ENCODE measurements at regions not wholly inside any gene's neighbourhood (a gene's known extent, or its start where the extent isn't known, plus 50 kb on each side); places are given as distances from the start of the nearest gene placed in this dataset.
A peak's percentile ranks its signal among the peaks of the same experiment; 100 is the strongest.

DNA sequence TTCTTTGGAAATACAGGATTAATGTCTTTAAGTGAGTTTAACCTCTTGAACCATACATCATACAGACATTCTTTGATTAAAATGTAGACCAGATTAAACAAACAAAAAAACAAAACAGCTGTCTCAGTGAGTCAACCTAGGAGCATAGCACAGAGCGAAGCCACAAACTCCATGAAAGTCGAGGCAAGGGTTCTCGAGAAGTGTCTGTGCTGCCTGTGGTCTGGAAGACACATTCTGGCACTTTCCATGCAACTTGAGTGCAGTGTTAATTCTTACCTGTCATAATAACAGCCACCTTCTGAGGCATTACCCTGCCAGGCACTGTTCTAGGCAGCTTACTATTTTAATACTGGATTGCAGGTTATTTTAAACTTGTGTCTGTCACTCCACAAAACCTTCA is 435.5 kb upstream of the MMADHC start:
- DNase-seq: peak in 2 of 3 donors; percentile 39 to 69
- Histone ChIP-seq H3K36me3 (ENCODE audit: control insufficient read depth in 4 of 4, insufficient read depth in 4 of 4, low read length in 3 of 4) (no peaks in the 10 kb centered on the region), H3K4me1 (ENCODE audit: control extremely low read depth in 1 of 4, control insufficient read depth in 4 of 4, insufficient read depth in 4 of 4, low read length in 3 of 4) (peaks cover 0 to 5% (median 0%) of the 10 kb centered on the region in 4 experiments), H3K9me3 (ENCODE audit: control extremely low read depth in 1 of 5, control insufficient read depth in 4 of 5, insufficient read depth in 2 of 5, low read depth in 1 of 5, low read length in 4 of 5) (no peaks in the 10 kb centered on the region), H3K4me3 (ENCODE audit: control insufficient read depth in 1 of 7, extremely low read depth in 1 of 7, insufficient read depth in 4 of 7, low read depth in 2 of 7, low read length in 6 of 7) (no peak overlapping the region), H3K27me3 (replicated peaks in 2 of 5; ENCODE audit: control insufficient read depth in 4 of 5, insufficient read depth in 5 of 5, low read length in 4 of 5) (no peaks in the 10 kb centered on the region), H3K27ac (ENCODE audit: insufficient read depth in 1 of 2, low read depth in 1 of 2, low read length in 2 of 2, poor library complexity in 1 of 2, severe bottlenecking in 2 of 2) (no peak overlapping the region)
- WGBS (ENCODE audit: insufficient coverage): 87% methylated on average over 3 of the region's 3 CpGs
- POLR2A ChIA-PET: no interaction called here
- CTCF ChIA-PET: no interaction called here

DNA sequence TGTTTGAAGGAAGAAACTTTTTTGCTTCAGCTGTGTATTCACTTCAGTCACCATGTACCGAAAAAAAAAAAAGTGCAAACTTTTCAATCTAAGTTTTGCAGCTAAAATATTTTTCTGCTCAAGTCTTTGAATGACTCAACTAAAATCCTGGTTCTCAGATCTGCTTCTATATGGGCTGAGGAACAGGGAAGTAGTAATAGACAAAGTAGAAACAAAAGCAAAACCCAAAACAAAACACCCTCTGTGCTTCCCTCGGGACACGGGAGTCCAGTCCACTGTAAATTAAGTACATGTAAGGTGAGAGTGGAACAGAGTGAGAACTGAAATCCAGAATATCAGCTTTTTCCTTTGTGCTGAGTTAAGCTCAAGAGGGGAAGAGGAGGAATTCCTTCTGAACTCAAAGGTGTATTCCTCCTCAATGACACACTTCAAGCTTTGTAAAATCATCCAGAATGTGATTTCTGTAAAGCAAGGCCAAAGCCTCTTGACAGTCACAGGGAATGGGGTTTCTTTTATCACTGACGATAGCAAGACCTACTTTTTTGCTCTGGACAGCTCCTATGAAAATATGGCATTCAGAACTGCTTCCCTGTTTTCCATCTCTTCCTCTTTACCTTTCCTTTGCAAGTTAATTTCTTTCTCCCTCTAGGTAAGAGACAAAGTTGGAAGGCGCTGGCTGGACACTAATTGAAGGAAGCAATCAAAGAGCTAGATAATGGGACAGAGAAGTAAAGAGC is 433.5 kb upstream of the MMADHC start:
- POLR2A ChIA-PET: no interaction called here
- 74% methylated on average over 2 of the region's 5 CpGs for WGBS (ENCODE audit: insufficient coverage)
- Histone ChIP-seq H3K4me3 (ENCODE audit: control insufficient read depth in 1 of 7, extremely low read depth in 1 of 7, insufficient read depth in 4 of 7, low read depth in 2 of 7, low read length in 6 of 7) (no peak overlapping the region), H3K27ac (ENCODE audit: insufficient read depth in 1 of 2, low read depth in 1 of 2, low read length in 2 of 2, poor library complexity in 1 of 2, severe bottlenecking in 2 of 2) (no peak overlapping the region), H3K27me3 (replicated peaks in 2 of 5; ENCODE audit: control insufficient read depth in 4 of 5, insufficient read depth in 5 of 5, low read length in 4 of 5) (no peaks in the 10 kb centered on the region), H3K9me3 (ENCODE audit: control extremely low read depth in 1 of 5, control insufficient read depth in 4 of 5, insufficient read depth in 2 of 5, low read depth in 1 of 5, low read length in 4 of 5) (no peaks in the 10 kb centered on the region), H3K36me3 (ENCODE audit: control insufficient read depth in 4 of 4, insufficient read depth in 4 of 4, low read length in 3 of 4) (no peaks in the 10 kb centered on the region), H3K4me1 (ENCODE audit: control extremely low read depth in 1 of 4, control insufficient read depth in 4 of 4, insufficient read depth in 4 of 4, low read length in 3 of 4) (no peaks in the 10 kb centered on the region)
- CTCF ChIA-PET: no interaction called here
- no peak for DNase-seq

GRCh38 chr2:150020221-150020620 is 432.6 kb upstream of the MMADHC start:
- DNase-seq: no peak
- no CpG with 5 or more reads among the region's 1 CpG for WGBS (ENCODE audit: insufficient coverage)
- CTCF ChIA-PET: no interaction called here
- Histone ChIP-seq H3K9me3 (ENCODE audit: control extremely low read depth in 1 of 5, control insufficient read depth in 4 of 5, insufficient read depth in 2 of 5, low read depth in 1 of 5, low read length in 4 of 5) (peaks cover 0 to 2% (median 0%) of the 10 kb centered on the region in 5 experiments), H3K4me1 (ENCODE audit: control extremely low read depth in 1 of 4, control insufficient read depth in 4 of 4, insufficient read depth in 4 of 4, low read length in 3 of 4) (no peaks in the 10 kb centered on the region), H3K36me3 (ENCODE audit: control insufficient read depth in 4 of 4, insufficient read depth in 4 of 4, low read length in 3 of 4) (no peaks in the 10 kb centered on the region), H3K27me3 (replicated peaks in 2 of 5; ENCODE audit: control insufficient read depth in 4 of 5, insufficient read depth in 5 of 5, low read length in 4 of 5) (no peaks in the 10 kb centered on the region), H3K4me3 (ENCODE audit: control insufficient read depth in 1 of 7, extremely low read depth in 1 of 7, insufficient read depth in 4 of 7, low read depth in 2 of 7, low read length in 6 of 7) (no peak overlapping the region), H3K27ac (ENCODE audit: insufficient read depth in 1 of 2, low read depth in 1 of 2, low read length in 2 of 2, poor library complexity in 1 of 2, severe bottlenecking in 2 of 2) (no peak overlapping the region)
- POLR2A ChIA-PET: no interaction called here

- CTCF ChIA-PET: no interaction called here
These were observed 431.5 kb upstream of the MMADHC start for GRCh38 chr2:150019063-150019462.

GRCh38 chr2:150012986-150013385 is 425.4 kb upstream of the MMADHC start:
- H3K9me3 ChIP-seq (ENCODE audit: control extremely low read depth in 1 of 5, control insufficient read depth in 4 of 5, insufficient read depth in 2 of 5, low read depth in 1 of 5, low read length in 4 of 5): peaks cover 0 to 2% (median 0%) of the 10 kb centered on the region in 5 experiments
- POLR2A ChIA-PET: no interaction called here
- no peaks in the 10 kb centered on the region for H3K4me1 ChIP-seq (ENCODE audit: control extremely low read depth in 1 of 4, control insufficient read depth in 4 of 4, insufficient read depth in 4 of 4, low read length in 3 of 4)
- CTCF ChIA-PET: no interaction called here
- no CpG with 5 or more reads among the region's 1 CpG for WGBS (ENCODE audit: insufficient coverage)
- no peak for DNase-seq
- H3K4me3 ChIP-seq (ENCODE audit: control insufficient read depth in 1 of 7, extremely low read depth in 1 of 7, insufficient read depth in 4 of 7, low read depth in 2 of 7, low read length in 6 of 7): no peak overlapping the region
- no peak overlapping the region for H3K27ac ChIP-seq (ENCODE audit: insufficient read depth in 1 of 2, low read depth in 1 of 2, low read length in 2 of 2, poor library complexity in 1 of 2, severe bottlenecking in 2 of 2)
- no peaks in the 10 kb centered on the region for H3K27me3 ChIP-seq (replicated peaks in 2 of 5; ENCODE audit: control insufficient read depth in 4 of 5, insufficient read depth in 5 of 5, low read length in 4 of 5)
- no peaks in the 10 kb centered on the region for H3K36me3 ChIP-seq (ENCODE audit: control insufficient read depth in 4 of 4, insufficient read depth in 4 of 4, low read length in 3 of 4)

More at GRCh38 chr2:150019063-150019462, 431.5 kb upstream of the MMADHC start:
- H3K9me3 ChIP-seq (ENCODE audit: control extremely low read depth in 1 of 5, control insufficient read depth in 4 of 5, insufficient read depth in 2 of 5, low read depth in 1 of 5, low read length in 4 of 5): peaks cover 0 to 2% (median 0%) of the 10 kb centered on the region in 5 experiments
- DNase-seq: no peak
- 100% methylated on average over 2 of the region's 3 CpGs for WGBS (ENCODE audit: insufficient coverage)
- H3K4me1 ChIP-seq (ENCODE audit: control extremely low read depth in 1 of 4, control insufficient read depth in 4 of 4, insufficient read depth in 4 of 4, low read length in 3 of 4): no peaks in the 10 kb centered on the region
- H3K4me3 ChIP-seq (ENCODE audit: control insufficient read depth in 1 of 7, extremely low read depth in 1 of 7, insufficient read depth in 4 of 7, low read depth in 2 of 7, low read length in 6 of 7): no peak overlapping the region
- H3K36me3 ChIP-seq (ENCODE audit: control insufficient read depth in 4 of 4, insufficient read depth in 4 of 4, low read length in 3 of 4): no peaks in the 10 kb centered on the region
- no peaks in the 10 kb centered on the region for H3K27me3 ChIP-seq (replicated peaks in 2 of 5; ENCODE audit: control insufficient read depth in 4 of 5, insufficient read depth in 5 of 5, low read length in 4 of 5)
- POLR2A ChIA-PET: no interaction called here
- no peak overlapping the region for H3K27ac ChIP-seq (ENCODE audit: insufficient read depth in 1 of 2, low read depth in 1 of 2, low read length in 2 of 2, poor library complexity in 1 of 2, severe bottlenecking in 2 of 2)

GRCh38 chr2:150011161-150011730 is 423.7 kb upstream of the MMADHC start:
- no peak for DNase-seq
- CTCF ChIA-PET: no interaction called here
- POLR2A ChIA-PET: no interaction called here

DNA sequence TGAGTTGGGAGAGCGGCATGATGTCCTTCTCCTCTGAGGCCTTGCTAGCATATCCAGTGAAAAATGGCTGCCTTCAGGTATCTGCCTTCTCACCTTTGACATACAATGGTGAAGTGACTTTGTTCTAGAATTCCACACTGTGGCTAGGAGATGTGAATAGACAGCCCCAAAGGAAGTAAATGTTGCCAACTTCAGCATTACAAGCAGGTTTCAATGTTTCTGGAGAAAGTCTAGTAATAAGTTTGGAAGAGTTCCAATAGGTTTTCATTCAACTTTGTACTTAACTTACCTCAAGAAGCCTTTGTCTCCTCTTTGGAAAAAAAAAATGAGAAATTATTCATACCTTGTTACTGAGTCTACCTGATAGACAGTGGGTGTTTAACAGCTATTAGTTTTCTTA is 421.3 kb upstream of the MMADHC start:
- H3K27me3 ChIP-seq (replicated peaks in 2 of 5; ENCODE audit: control insufficient read depth in 4 of 5, insufficient read depth in 5 of 5, low read length in 4 of 5): no peaks in the 10 kb centered on the region
- H3K4me3 ChIP-seq (ENCODE audit: control insufficient read depth in 1 of 7, extremely low read depth in 1 of 7, insufficient read depth in 4 of 7, low read depth in 2 of 7, low read length in 6 of 7): no peak overlapping the region
- H3K4me1 ChIP-seq (ENCODE audit: control extremely low read depth in 1 of 4, control insufficient read depth in 4 of 4, insufficient read depth in 4 of 4, low read length in 3 of 4): no peaks in the 10 kb centered on the region
- ChIA-PET CTCF (no interaction called here), POLR2A (no interaction called here)
- H3K9me3 ChIP-seq (ENCODE audit: control extremely low read depth in 1 of 5, control insufficient read depth in 4 of 5, insufficient read depth in 2 of 5, low read depth in 1 of 5, low read length in 4 of 5): no peaks in the 10 kb centered on the region
- H3K36me3 ChIP-seq (ENCODE audit: control insufficient read depth in 4 of 4, insufficient read depth in 4 of 4, low read length in 3 of 4): no peaks in the 10 kb centered on the region
- WGBS (ENCODE audit: insufficient coverage): 100% methylated on average over 1 of the region's 1 CpG
- no peak overlapping the region for H3K27ac ChIP-seq (ENCODE audit: insufficient read depth in 1 of 2, low read depth in 1 of 2, low read length in 2 of 2, poor library complexity in 1 of 2, severe bottlenecking in 2 of 2)
- no peak for DNase-seq

More at GRCh38 chr2:150011161-150011730, 423.7 kb upstream of the MMADHC start:
- WGBS (ENCODE audit: insufficient coverage): no CpG with 5 or more reads among the region's 3 CpGs
- H3K4me1 ChIP-seq (ENCODE audit: control extremely low read depth in 1 of 4, control insufficient read depth in 4 of 4, insufficient read depth in 4 of 4, low read length in 3 of 4): no peaks in the 10 kb centered on the region
- H3K27ac ChIP-seq (ENCODE audit: insufficient read depth in 1 of 2, low read depth in 1 of 2, low read length in 2 of 2, poor library complexity in 1 of 2, severe bottlenecking in 2 of 2): no peak overlapping the region
- no peaks in the 10 kb centered on the region for H3K27me3 ChIP-seq (replicated peaks in 2 of 5; ENCODE audit: control insufficient read depth in 4 of 5, insufficient read depth in 5 of 5, low read length in 4 of 5)
- no peaks in the 10 kb centered on the region for H3K36me3 ChIP-seq (ENCODE audit: control insufficient read depth in 4 of 4, insufficient read depth in 4 of 4, low read length in 3 of 4)
- H3K9me3 ChIP-seq (ENCODE audit: control extremely low read depth in 1 of 5, control insufficient read depth in 4 of 5, insufficient read depth in 2 of 5, low read depth in 1 of 5, low read length in 4 of 5): peaks cover 0 to 2% (median 0%) of the 10 kb centered on the region in 5 experiments
- no peak overlapping the region for H3K4me3 ChIP-seq (ENCODE audit: control insufficient read depth in 1 of 7, extremely low read depth in 1 of 7, insufficient read depth in 4 of 7, low read depth in 2 of 7, low read length in 6 of 7)

Data from common myeloid progenitor, CD34-positive (primary cell).